ENCODE measurements at regions not wholly inside any gene's neighbourhood (a gene's known extent, or its start where the extent isn't known, plus 50 kb on each side); places are given as distances from the start of the nearest gene placed in this dataset.
A peak's percentile ranks its signal among the peaks of the same experiment; 100 is the strongest.

DNA sequence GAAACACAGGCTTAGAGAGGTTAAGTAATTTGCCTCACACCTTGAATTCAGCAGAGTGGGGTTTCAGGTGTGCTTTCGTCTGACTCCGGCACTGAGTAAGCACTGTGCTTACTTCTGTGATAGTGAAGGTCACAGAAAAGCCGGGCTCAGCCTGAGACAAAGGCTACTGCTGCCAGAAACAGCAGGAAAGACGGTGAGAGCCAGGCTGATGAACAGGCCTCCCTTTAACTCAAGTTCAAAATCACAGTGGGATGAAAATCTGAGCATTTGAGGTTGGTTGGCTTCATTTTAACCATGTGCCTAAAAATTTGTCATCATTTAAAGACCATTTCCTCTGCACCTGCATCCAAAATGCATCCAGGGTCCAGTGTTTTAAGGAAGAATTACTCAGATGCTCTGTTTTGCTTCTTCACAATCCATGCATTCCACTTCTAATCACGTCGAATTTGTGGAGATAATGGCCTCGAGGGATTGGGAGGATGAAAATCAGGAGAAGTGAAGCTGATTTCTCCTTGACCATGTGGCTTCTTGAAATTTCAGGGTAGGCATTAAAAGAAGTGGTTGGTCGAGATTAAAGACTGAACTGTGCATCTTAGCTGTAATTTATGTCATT is 121.2 kb upstream of the LNX1 start:
- Mint-ChIP-seq H3K4me1 (ENCODE audit: unreplicated experiment) (peaks cover 76% of the 10 kb centered on the region), H3K4me3 (ENCODE audit: unreplicated experiment) (no peak overlapping the region), H3K27me3 (ENCODE audit: unreplicated experiment) (no peaks in the 10 kb centered on the region), H3K9me3 (ENCODE audit: unreplicated experiment) (no peaks in the 10 kb centered on the region), H3K36me3 (ENCODE audit: unreplicated experiment) (no peaks in the 10 kb centered on the region), H3K27ac (ENCODE audit: unreplicated experiment) (peak overlapping the region; percentile 80)
- TF ChIP-seq, protein P1, sequence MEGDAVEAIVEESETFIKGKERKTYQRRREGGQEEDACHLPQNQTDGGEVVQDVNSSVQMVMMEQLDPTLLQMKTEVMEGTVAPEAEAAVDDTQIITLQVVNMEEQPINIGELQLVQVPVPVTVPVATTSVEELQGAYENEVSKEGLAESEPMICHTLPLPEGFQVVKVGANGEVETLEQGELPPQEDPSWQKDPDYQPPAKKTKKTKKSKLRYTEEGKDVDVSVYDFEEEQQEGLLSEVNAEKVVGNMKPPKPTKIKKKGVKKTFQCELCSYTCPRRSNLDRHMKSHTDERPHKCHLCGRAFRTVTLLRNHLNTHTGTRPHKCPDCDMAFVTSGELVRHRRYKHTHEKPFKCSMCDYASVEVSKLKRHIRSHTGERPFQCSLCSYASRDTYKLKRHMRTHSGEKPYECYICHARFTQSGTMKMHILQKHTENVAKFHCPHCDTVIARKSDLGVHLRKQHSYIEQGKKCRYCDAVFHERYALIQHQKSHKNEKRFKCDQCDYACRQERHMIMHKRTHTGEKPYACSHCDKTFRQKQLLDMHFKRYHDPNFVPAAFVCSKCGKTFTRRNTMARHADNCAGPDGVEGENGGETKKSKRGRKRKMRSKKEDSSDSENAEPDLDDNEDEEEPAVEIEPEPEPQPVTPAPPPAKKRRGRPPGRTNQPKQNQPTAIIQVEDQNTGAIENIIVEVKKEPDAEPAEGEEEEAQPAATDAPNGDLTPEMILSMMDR (IDR thresholded peaks at IDR 0.05): no peak
- DNase-seq (ENCODE audit: extremely low spot score, unreplicated experiment): no peak

- TF ChIP-seq, protein P1 (IDR thresholded peaks at IDR 0.05): no peak
- H3K27ac Mint-ChIP-seq (ENCODE audit: unreplicated experiment): peak overlapping the region; percentile 80
- H3K4me3 Mint-ChIP-seq (ENCODE audit: unreplicated experiment): no peak overlapping the region
- no peaks in the 10 kb centered on the region for H3K27me3 Mint-ChIP-seq (ENCODE audit: unreplicated experiment)
- no peaks in the 10 kb centered on the region for H3K9me3 Mint-ChIP-seq (ENCODE audit: unreplicated experiment)
- no peaks in the 10 kb centered on the region for H3K36me3 Mint-ChIP-seq (ENCODE audit: unreplicated experiment)
- no peak for DNase-seq (ENCODE audit: extremely low spot score, unreplicated experiment)
- H3K4me1 Mint-ChIP-seq (ENCODE audit: unreplicated experiment): peaks cover 72% of the 10 kb centered on the region
These were observed 120.6 kb upstream of the LNX1 start for GRCh38 chr4:53711926-53712325.

DNA sequence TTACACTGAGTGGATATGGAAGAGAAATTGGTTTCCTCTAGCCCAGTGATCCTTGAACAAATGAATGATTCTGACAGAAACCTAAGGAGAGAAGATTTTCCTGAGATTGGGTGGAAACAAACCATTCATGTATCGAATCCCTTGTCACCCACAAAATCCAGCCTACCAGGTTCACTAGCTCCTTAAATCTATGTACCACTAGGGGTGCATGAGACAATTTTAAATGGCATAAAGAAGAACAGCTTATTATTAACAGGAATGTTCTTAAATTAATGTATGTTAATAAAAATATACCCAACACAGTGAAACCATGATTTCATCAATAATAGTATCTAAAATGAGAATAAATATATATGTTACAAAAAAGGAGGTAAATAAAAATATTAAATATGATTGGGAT is 118.4 kb upstream of the LNX1 start:
- Mint-ChIP-seq H3K9me3 (ENCODE audit: unreplicated experiment) (no peaks in the 10 kb centered on the region), H3K4me3 (ENCODE audit: unreplicated experiment) (no peak overlapping the region), H3K27ac (ENCODE audit: unreplicated experiment) (peak overlapping the region; percentile 31), H3K4me1 (ENCODE audit: unreplicated experiment) (peaks cover 69% of the 10 kb centered on the region), H3K36me3 (ENCODE audit: unreplicated experiment) (no peaks in the 10 kb centered on the region), H3K27me3 (ENCODE audit: unreplicated experiment) (no peaks in the 10 kb centered on the region)
- TF ChIP-seq, protein P1 (IDR thresholded peaks at IDR 0.05): peak; percentile 33
- DNase-seq (ENCODE audit: extremely low spot score, unreplicated experiment): no peak

DNA sequence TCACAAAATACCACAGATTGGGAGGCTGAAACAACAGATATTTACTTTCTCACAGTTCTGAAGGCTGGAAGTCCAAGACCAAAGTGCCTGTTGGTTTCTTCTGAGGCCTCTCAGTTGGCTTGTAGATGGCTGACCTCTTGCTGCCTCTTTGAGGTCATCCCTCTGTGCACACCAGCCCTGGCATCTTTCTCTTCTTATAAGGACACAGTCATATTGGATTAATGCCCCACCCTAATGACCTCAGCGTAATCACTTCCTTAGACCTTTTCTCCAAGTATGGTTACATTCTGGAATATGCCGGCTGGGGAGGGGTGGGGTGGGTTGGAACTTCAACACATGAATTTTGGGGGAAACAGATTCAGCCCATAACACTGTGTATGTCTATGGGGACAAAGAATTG is 116.2 kb upstream of the LNX1 start:
- Mint-ChIP-seq H3K9me3 (ENCODE audit: unreplicated experiment) (no peaks in the 10 kb centered on the region), H3K4me3 (ENCODE audit: unreplicated experiment) (no peak overlapping the region), H3K4me1 (ENCODE audit: unreplicated experiment) (peaks cover 66% of the 10 kb centered on the region), H3K27ac (ENCODE audit: unreplicated experiment) (no peak overlapping the region), H3K27me3 (ENCODE audit: unreplicated experiment) (no peaks in the 10 kb centered on the region), H3K36me3 (ENCODE audit: unreplicated experiment) (no peaks in the 10 kb centered on the region)
- DNase-seq (ENCODE audit: extremely low spot score, unreplicated experiment): no peak
- TF ChIP-seq, protein P1 (IDR thresholded peaks at IDR 0.05): no peak

GRCh38 chr4:53706422-53707032 is 115.2 kb upstream of the LNX1 start:
- DNase-seq (ENCODE audit: extremely low spot score, unreplicated experiment): no peak
- Mint-ChIP-seq H3K36me3 (ENCODE audit: unreplicated experiment) (no peaks in the 10 kb centered on the region), H3K4me3 (ENCODE audit: unreplicated experiment) (no peak overlapping the region), H3K4me1 (ENCODE audit: unreplicated experiment) (peaks cover 63% of the 10 kb centered on the region), H3K27me3 (ENCODE audit: unreplicated experiment) (no peaks in the 10 kb centered on the region), H3K27ac (ENCODE audit: unreplicated experiment) (no peak overlapping the region), H3K9me3 (ENCODE audit: unreplicated experiment) (no peaks in the 10 kb centered on the region)
- TF ChIP-seq, protein P1 (IDR thresholded peaks at IDR 0.05): peak; percentile 81
